Dedifferentiated amniotic fluid mesenchymal stem cell (primary cell): ENCODE measurements at regions not wholly inside any gene's neighbourhood (a gene's known extent, or its start where the extent isn't known, plus 50 kb on each side); places are given as distances from the start of the nearest gene placed in this dataset.
A peak's percentile ranks its signal among the peaks of the same experiment; 100 is the strongest.
"Not testable (repeated sequence)": the region's sequence is repeated elsewhere in the genome, so short reads cannot be mapped to it uniquely, and the experiment has no call there.

Experiments used
- DNase-seq: peaks from one replicate; pipeline ENCODE4 v3.0.0-alpha.2; 2016; ENCODE audit errors: extremely low spot score

DNA sequence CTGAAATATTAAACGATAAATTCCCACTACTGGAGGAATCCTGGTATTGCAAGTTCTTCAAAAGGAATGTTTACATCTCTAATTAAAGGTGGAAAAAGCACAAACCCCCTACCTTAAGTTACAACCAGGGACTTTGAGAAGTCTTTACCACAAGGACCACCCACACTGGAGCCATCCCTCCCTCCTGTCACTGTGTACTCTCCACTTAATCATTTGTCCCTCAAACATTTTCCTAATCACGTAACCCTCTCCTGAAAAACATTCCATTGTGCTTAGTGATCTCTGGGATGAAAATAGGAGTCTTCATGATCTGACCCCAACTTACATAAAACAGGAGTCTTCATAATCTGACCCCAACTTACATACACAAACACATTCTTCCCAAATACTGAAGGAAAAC is 85.7 kb downstream of the SUCLG1 start:
- DNase-seq, result no peak

DNA sequence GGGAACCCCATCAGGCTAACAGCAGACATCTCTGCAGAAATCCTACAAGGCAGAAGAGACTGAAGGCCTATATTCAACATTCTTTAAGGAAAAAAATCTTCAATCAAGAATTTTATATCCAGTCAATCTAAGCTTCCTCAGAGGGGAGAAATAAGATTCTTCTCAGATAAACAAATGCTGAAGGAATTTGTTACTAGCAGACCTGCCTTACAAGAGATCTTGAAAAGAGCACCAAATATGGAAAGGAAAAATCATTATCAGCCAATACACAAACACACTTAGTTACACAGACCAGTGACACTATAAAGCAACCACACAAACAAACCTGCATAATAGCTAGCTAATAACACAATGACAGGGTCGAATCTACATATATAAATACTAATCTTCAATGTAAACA is 96.5 kb downstream of the SUCLG1 start:
- peak; percentile 9 for DNase-seq

GRCh38 chr2:84338069-84338468 is 121.0 kb downstream of the SUCLG1 start:
- DNase-seq, result peak; percentile 62

GRCh38 chr2:84327645-84328249 is 131.3 kb downstream of the SUCLG1 start:
- DNase-seq, result no peak

DNA sequence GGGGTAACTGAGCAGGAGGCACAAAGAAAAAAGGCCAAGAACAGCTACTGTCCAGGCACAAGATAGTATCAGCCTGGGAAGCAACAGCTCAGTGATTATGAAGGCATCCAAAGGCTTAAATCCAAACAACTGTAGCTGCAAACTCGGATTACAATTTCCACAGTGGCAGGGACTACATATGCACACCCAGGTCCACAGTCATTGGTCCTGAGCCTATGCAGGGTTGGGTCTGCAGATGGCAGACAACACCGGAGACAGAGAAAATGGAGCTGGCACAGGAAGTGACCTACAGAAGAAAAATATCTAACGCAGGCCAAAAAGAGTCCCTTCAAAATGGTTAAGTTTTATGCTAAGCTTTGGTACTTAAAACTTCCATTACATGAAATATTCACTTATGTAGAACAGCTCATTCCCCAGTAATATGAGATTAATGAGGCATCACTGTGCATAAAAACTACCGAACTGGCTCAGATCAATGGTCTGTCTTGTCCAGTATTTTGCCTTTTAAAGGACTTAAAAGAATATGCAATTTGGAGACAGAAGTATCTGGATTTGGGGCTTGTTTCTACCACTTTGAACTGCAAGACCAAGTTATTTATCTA is 132.1 kb downstream of the SUCLG1 start:
- DNase-seq, result no peak

DNA sequence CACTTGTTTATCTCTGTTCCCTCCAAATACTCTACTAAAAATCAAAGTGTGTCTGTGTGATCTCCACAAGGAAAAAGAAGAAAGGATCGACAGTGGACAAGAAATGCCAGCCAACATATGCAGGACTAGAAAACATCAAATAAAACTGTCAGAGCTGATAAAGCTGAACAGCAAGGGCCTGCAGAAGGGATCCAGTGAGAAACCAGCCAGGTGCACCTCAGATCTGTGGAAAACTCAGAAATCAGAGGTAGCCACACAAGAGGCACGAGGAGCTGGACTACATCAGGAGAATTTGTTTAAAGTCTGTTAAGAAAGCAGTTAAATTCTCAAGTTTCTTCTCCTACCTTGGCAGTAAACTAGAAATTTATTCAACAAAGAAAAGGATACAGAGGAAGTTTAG is 135.2 kb downstream of the SUCLG1 start:
- no peak for DNase-seq

- DNase-seq, result no peak
These were observed 138.1 kb downstream of the SUCLG1 start for GRCh38 chr2:84320940-84321339.

DNA sequence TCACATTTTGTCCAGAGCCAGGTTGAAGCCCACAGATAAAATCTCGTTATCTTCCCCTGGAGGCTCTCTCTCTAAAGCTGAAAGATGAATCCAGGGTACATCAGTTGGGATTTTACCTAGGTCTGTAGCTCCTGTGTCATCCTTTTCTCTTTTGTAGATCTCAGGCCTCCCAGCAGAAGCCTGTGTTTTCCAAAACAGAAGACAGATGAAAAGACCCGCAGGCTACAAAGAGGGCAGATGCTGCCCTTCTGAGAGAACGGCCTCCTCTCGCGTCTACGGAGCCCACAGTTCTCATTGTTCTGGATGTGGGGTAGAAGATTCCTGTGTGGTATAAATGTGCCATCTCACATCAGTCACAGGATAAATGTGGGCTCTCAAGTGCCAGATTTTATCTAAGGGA is 139.5 kb downstream of the SUCLG1 start:
- no peak for DNase-seq

DNA sequence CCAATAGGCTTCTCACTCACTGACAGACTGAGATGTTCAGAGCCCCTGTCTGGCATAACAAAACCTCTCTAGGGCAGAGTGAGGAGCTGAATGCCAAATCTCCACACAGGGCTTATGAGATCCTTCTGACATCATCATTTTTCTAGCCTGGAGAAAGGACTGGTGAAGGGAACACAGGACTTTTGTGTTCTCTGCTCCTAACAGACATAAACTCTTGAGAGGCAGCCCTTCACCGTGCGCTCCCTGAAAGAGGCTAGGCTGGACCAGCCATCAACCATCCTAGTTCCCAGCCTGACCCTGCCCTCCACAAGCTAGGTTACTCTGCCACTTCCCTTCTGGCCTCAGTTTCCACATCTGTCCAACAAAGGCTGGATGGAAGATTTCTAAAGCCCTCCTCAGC is 141.9 kb downstream of the SUCLG1 start:
- DNase-seq, result no peak

DNA sequence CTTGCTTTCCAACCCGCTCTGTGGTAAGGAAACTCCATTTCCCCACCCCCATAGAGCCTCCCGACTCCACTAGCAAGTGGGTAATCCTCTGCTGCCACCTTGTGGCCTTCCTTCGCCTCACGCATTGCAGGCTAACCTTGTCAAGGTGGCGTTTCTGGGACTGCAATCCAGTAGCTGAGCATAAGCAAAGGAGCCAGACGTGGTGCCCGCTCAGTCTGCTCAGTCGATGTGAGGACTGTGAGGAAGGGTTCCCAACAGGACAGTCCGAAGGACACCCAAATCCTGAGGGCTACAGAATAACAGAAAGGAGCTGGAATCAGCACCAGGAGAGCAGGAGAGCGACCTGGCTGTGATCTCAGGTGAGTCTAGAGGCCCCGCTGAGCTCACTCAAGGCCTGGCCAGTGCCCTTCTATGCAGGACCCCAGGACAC is 144.2 kb downstream of the SUCLG1 start:
- peak; percentile 60 for DNase-seq

DNA sequence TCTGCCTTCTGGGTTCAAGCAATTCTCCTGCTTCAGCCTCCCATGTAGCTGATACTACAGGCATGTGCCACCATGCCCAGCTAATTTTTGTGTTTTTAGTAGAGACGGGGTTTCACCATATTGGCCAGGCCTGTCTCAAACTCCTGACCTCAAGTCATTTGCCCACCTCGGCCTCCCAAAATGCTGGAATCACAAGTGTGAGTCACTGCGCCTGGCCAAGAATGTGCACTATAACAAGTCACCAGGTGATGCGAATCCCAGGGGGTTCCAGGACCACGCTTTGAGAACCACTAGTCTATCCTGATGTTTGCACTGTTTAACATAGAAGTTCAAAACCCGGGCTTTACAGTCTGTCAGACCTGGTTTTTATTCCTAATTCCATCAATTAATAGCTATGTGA is 144.8 kb downstream of the SUCLG1 start:
- DNase-seq, result no peak

GRCh38 chr2:84309281-84309680 is 149.8 kb downstream of the SUCLG1 start:
- no peak for DNase-seq

DNA sequence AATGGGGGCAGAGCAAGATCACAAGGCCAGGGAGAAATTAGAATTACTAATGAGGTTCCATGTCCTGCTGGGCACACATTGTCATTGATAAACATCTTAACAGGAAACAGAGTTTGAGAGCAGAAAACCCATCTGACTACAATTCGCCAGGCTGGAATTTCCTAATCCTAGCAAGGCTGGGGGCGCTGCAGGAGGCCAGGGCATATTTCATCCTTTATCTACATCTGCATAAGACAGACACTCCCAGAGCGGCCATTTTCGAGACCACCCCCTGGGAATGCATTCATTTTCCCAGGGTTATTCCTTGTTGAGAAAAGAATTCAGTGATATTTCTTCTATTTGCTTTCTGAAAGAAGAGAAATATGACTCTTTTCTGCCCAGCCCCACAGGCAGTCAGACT is 152.7 kb downstream of the SUCLG1 start:
- DNase-seq, result no peak

- peak; percentile 57 for DNase-seq
These were observed 156.3 kb downstream of the SUCLG1 start for GRCh38 chr2:84302513-84303412.

- DNase-seq, result no peak
These were observed 157.4 kb downstream of the SUCLG1 start for GRCh38 chr2:84301717-84302116.

DNA sequence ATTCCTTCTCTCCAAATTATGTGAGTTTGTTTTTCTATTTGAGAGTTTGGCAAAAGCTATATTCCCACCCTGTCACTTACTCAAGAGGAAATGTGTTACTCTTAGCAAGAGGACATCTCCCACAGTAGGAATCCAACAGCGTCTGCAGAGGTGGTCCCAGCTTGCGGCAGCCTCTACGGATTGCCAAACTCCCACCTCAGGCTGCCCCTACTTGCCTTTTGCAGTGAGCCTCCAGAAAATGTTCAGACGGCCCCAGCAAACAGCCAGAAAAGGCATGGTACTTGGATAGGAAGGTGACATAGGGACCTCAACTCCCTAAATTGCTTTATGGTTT is 158.4 kb downstream of the SUCLG1 start:
- DNase-seq, result no peak

- not testable (repeated sequence) for DNase-seq
These were observed 158.9 kb downstream of the SUCLG1 start for GRCh38 chr2:84300001-84300695.

DNA sequence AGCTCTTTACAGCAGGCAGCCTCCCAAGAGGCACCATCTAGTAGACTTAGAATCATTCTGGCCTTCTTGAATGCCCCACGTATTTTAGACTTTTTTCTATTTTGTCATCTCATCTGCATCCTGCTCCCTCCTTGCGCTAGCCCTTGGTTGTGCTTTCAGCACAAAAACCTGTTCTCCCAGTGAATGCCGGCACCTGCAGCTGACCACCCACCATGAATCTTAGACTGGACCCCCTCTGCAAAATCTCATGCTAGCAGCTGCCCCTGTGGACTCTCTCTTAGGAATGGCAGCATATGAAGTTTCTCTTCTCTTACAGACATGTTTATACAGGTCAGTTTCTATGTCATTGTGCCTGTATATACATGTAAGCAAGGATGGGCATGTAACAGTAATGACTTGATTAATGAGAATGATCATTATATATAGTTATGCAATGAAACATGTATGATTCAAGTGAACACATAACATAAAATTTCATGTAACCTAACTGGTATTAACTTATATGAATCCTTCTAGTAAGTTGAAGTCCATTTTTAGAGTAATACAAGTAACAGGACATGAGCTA is 159.8 kb downstream of the SUCLG1 start:
- DNase-seq, result no peak

DNA sequence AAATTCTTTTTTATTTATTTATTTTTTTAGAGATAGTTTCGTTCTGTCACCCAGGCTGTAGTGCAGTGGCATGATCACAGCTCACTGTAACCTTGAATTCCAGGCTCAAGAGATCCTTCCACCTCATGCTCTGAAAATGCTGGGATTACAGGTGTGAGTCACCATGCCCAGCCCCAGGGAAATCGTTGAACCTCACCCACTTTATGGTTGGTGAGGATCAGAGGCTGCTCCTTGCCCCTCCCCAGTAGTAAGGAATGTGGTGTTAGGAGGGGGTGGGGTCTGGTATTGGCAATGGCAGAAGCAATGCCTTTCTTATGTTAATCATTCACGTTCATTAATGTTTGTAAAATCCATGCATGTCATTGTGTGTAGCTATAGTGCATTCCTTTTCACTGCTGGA is 161.9 kb downstream of the SUCLG1 start:
- no peak for DNase-seq

DNA sequence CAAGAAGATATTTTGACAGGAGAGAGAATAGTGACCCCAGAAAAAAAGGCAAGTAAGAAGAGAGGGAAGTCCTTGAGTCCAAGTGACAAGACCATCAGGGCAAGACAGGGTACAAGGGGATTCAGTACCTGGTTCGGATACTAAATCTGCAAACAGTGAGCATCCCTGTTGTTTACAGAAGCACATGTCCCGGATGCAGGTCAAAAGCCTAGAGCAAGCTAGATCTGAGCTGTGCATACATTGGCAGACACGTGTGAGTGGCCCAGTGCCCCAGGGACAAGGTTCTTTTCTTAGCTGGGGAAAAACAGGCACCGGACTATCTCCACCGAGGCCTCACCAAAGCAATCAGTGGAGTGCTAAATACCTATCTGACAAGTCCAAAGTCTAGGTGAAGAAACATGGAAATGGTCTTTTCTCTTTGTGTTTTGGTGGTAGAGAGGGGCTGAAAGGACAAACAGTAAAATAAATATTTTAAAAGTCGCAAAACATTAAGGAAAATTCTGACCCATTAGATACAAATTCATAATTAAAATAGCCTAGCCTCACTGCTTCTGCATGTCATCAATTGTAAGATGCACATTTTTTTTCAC is 165.2 kb downstream of the SUCLG1 start:
- DNase-seq, result no peak

GRCh38 chr2:84292545-84292944 is 166.5 kb downstream of the SUCLG1 start:
- DNase-seq, result no peak

- DNase-seq, result no peak
These were observed 168.5 kb downstream of the SUCLG1 start for GRCh38 chr2:84290537-84290936.
